UCSD-AML1 (cell line): ENCODE measurements at regions not wholly inside any gene's neighbourhood (a gene's known extent, or its start where the extent isn't known, plus 50 kb on each side); places are given as distances from the start of the nearest gene placed in this dataset.
A peak's percentile ranks its signal among the peaks of the same experiment; 100 is the strongest.

Experiments
- DNase-seq: peaks from one replicate; lab custom pipeline; 2025; ENCODE audit not compliant: unreplicated experiment; lab: John Stamatoyannopoulos, UW

- no peak for DNase-seq
Measured at GRCh38 chr4:41388080-41388479, 131.4 kb downstream of the UCHL1 start.

GRCh38 chr4:41389356-41389755 lies 132.6 kb downstream of the UCHL1 start:
- no peak for DNase-seq

- DNase-seq = no peak
Measured at GRCh38 chr4:41390661-41391060, 133.9 kb downstream of the UCHL1 start.

GRCh38 chr4:41391271-41391670 lies 134.5 kb downstream of the UCHL1 start:
- no peak for DNase-seq

- DNase-seq = no peak
Measured at GRCh38 chr4:41394481-41394894, 137.8 kb downstream of the UCHL1 start.

GRCh38 chr4:41396214-41396613 lies 139.5 kb downstream of the UCHL1 start:
- no peak for DNase-seq

- DNase-seq = no peak
Measured at GRCh38 chr4:41396869-41397268, 140.1 kb downstream of the UCHL1 start.

- DNase-seq = no peak
Measured at GRCh38 chr4:41399231-41399630, 138.7 kb upstream of the LIMCH1 start.

- no peak for DNase-seq
Measured at GRCh38 chr4:41400296-41400695, 137.7 kb upstream of the LIMCH1 start.

GRCh38 chr4:41405464-41406112 lies 132.4 kb upstream of the LIMCH1 start:
- DNase-seq = no peak

- no peak for DNase-seq
Measured at GRCh38 chr4:41406113-41406516, 131.8 kb upstream of the LIMCH1 start.

GRCh38 chr4:41408150-41408549 lies 129.8 kb upstream of the LIMCH1 start:
- no peak for DNase-seq

GRCh38 chr4:41408859-41409593 lies 128.9 kb upstream of the LIMCH1 start:
- no peak for DNase-seq

- no peak for DNase-seq
Measured at GRCh38 chr4:41409594-41409895, 128.4 kb upstream of the LIMCH1 start.

- no peak for DNase-seq
Measured at GRCh38 chr4:41410049-41410448, 127.9 kb upstream of the LIMCH1 start.

- DNase-seq = peak; percentile 24
Measured at GRCh38 chr4:41413670-41414411, 124.1 kb upstream of the LIMCH1 start.

GRCh38 chr4:41414412-41414779 lies 123.6 kb upstream of the LIMCH1 start:
- DNase-seq = no peak

GRCh38 chr4:41418444-41418843 lies 119.5 kb upstream of the LIMCH1 start:
- DNase-seq = no peak

- no peak for DNase-seq
Measured at GRCh38 chr4:41420541-41420940, 117.4 kb upstream of the LIMCH1 start.

GRCh38 chr4:41423117-41423516 lies 114.8 kb upstream of the LIMCH1 start:
- no peak for DNase-seq

GRCh38 chr4:41424522-41424921 lies 113.4 kb upstream of the LIMCH1 start:
- no peak for DNase-seq

GRCh38 chr4:41425650-41426049 lies 112.3 kb upstream of the LIMCH1 start:
- DNase-seq = no peak
